Esophagus squamous epithelium (tissue), 4 donors: ENCODE measurements at regions not wholly inside any gene's neighbourhood (a gene's known extent, or its start where the extent isn't known, plus 50 kb on each side); places are given as distances from the start of the nearest gene placed in this dataset.

Source experiments
- POLR2A ChIP-seq, 4 donors: fragments of 450-650 bp; IDR thresholded peaks; one replicate each; pipeline ENCODE4 v1.6.1; 2017; ENCODE audit warnings: antibody characterized with exemption in 4 of 4, mild to moderate bottlenecking in 4 of 4, moderate library complexity in 3 of 4
- TF ChIP-seq, protein P1 (sequence below), 6 experiments: fragments of 450-650 bp in 4 of 6; fragments of 200-600 bp in 2 of 6; sonication (generic) in 2 of 6; IDR thresholded peaks; one replicate each; pipeline ENCODE4 v1.5.1; 2016 to 2019; ENCODE audit warnings: antibody characterized with exemption in 6 of 6, mild to moderate bottlenecking in 4 of 6, moderate library complexity in 4 of 6

DNA sequence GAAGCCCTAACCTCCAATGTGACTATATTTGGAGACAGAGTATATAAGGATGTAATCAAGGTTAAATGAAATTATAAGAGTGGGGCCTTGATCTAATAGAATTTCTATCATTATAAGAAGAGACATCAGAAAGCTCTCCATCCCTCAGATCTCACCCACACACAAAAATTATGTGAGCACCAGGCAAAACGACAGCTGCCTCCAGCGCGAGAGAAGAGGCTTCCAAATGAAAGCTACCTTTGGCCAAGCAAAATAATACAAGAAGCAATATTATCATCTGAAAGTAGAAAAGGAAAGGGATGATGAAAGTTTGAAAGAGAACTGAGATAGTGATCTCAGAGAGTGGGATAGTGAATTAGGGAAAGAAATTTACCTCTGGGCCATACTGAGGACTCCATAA, 1192.5 kb downstream of the NXPH1 start:
- TF ChIP-seq, protein P1, sequence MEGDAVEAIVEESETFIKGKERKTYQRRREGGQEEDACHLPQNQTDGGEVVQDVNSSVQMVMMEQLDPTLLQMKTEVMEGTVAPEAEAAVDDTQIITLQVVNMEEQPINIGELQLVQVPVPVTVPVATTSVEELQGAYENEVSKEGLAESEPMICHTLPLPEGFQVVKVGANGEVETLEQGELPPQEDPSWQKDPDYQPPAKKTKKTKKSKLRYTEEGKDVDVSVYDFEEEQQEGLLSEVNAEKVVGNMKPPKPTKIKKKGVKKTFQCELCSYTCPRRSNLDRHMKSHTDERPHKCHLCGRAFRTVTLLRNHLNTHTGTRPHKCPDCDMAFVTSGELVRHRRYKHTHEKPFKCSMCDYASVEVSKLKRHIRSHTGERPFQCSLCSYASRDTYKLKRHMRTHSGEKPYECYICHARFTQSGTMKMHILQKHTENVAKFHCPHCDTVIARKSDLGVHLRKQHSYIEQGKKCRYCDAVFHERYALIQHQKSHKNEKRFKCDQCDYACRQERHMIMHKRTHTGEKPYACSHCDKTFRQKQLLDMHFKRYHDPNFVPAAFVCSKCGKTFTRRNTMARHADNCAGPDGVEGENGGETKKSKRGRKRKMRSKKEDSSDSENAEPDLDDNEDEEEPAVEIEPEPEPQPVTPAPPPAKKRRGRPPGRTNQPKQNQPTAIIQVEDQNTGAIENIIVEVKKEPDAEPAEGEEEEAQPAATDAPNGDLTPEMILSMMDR (IDR thresholded peaks at IDR 0.05), result no peak
- no peak for TF ChIP-seq POLR2A (IDR thresholded peaks at IDR 0.05)
